WTC11 (cell line): ENCODE measurements at regions not wholly inside any gene's neighbourhood (a gene's known extent, or its start where the extent isn't known, plus 50 kb on each side); places are given as distances from the start of the nearest gene placed in this dataset.

Experiments used
- CREB1 ChIP-seq: sonication (generic); formaldehyde crosslinking; IDR thresholded peaks from 2 replicates; pipeline ENCODE4 v1.8.0; 2023; ENCODE audit warnings: mild to moderate bottlenecking, missing genetic modification reagents
- CTCF ChIP-seq: fragments of 200-600 bp; IDR thresholded peaks from 2 replicates; pipeline ENCODE4 v1.8.0; 2022; ENCODE audit warnings: antibody characterized with exemption
- E2F4 ChIP-seq: sonication (generic); formaldehyde crosslinking; IDR thresholded peaks from 2 replicates; pipeline ENCODE4 v1.8.1; 2022; ENCODE audit warnings: low read depth, mild to moderate bottlenecking, moderate library complexity, missing genetic modification reagents, borderline replicate concordance
- E2F5 ChIP-seq: sonication (generic); formaldehyde crosslinking; IDR thresholded peaks from 2 replicates; pipeline ENCODE4 v1.8.1; 2022; ENCODE audit warnings: mild to moderate bottlenecking, moderate library complexity, missing genetic modification reagents
- FOXP1 ChIP-seq: sonication (generic); formaldehyde crosslinking; IDR thresholded peaks from 2 replicates; pipeline ENCODE4 v1.8.0; 2022; ENCODE audit warnings: missing genetic modification reagents, mild to moderate bottlenecking, moderate library complexity, borderline replicate concordance
- HMGXB4 ChIP-seq: sonication (generic); formaldehyde crosslinking; IDR thresholded peaks from 2 replicates; pipeline ENCODE4 v1.8.1; 2023; ENCODE audit warnings: mild to moderate bottlenecking, moderate library complexity, missing genetic modification reagents
- JUN ChIP-seq: sonication (generic); formaldehyde crosslinking; IDR thresholded peaks from 2 replicates; pipeline ENCODE4 v1.8.0; 2023; ENCODE audit warnings: mild to moderate bottlenecking, missing genetic modification reagents
- KAT7 ChIP-seq: sonication (generic); formaldehyde crosslinking; IDR thresholded peaks from 2 replicates; pipeline ENCODE4 v1.8.1; 2023; ENCODE audit warnings: missing genetic modification reagents, mild to moderate bottlenecking, borderline replicate concordance
- MAX ChIP-seq: sonication (generic); formaldehyde crosslinking; IDR thresholded peaks from 2 replicates; pipeline ENCODE4 v1.8.0; 2022; ENCODE audit warnings: mild to moderate bottlenecking, missing genetic modification reagents
- NFE2L1 ChIP-seq: sonication (generic); formaldehyde crosslinking; IDR thresholded peaks from 2 replicates; pipeline ENCODE4 v1.8.1; 2023; ENCODE audit warnings: missing genetic modification reagents
- USF2 ChIP-seq: sonication (generic); formaldehyde crosslinking; IDR thresholded peaks from 2 replicates; pipeline ENCODE4 v1.8.1; 2023; ENCODE audit warnings: mild to moderate bottlenecking, missing genetic modification reagents, moderate library complexity

- TF ChIP-seq CTCF: no peak
- TF ChIP-seq E2F4 (CRISPR knock-in tag): no peak
- no peak for TF ChIP-seq JUN (CRISPR knock-in tag)
- no peak for TF ChIP-seq FOXP1
- TF ChIP-seq KAT7 (CRISPR knock-in tag): no peak
- TF ChIP-seq USF2: no peak
- TF ChIP-seq NFE2L1 (CRISPR knock-in tag): no peak
- TF ChIP-seq CREB1: no peak
- no peak for TF ChIP-seq MAX (CRISPR knock-in tag)
- TF ChIP-seq E2F5 (CRISPR knock-in tag): no peak
- no peak for TF ChIP-seq HMGXB4 (CRISPR knock-in tag)
These were observed 53.9 kb upstream of the ECI2 start for GRCh38 chr6:4189249-4189648.
